ENCODE measurements at regions not wholly inside any gene's neighbourhood (a gene's known extent, or its start where the extent isn't known, plus 50 kb on each side); places are given as distances from the start of the nearest gene placed in this dataset.

DNA sequence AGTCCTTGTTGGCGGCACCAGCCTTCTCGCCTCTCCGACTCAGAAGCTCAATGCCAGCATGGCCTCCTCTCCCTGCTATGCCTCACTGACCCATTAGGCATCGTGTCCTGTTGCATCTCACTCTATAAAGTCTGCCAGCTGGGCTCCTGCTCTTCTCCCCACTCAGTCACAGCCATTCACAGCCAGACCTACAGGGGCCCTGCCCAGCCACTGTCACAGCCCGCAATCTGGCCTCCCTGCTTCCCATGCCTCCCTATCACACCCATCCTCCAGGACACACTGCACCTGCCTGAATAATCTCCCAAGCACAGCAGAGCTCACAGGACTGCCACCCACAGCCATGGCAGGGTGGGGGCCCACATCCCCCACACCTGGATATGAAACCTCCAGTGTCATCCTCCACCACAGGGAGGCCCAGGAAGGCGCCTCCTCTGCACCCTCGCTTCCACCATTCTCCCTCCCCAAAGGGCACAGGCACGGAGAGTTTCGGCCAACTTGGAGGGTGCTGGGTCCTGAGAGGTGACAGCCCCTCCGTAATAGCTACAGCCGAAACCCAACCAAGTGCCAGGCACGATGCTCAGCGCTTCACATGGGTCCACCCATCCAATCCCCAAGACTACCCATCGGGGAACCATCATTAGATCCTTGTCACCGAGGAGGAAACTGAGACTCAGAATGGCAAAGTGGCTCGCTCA lies 370.3 kb downstream of the BCL11B start:
- no peak overlapping the region for H3K9ac ChIP-seq (ENCODE audit: low read length)
- H3K36me3 ChIP-seq (ENCODE audit: control insufficient read depth, insufficient read depth, low read length) = no peaks in the 10 kb centered on the region
- no peaks in the 10 kb centered on the region for H3K9me3 ChIP-seq (ENCODE audit: control insufficient read depth, low read length)
- H3K4me1 ChIP-seq (ENCODE audit: control insufficient read depth, insufficient read depth, low read length) = no peaks in the 10 kb centered on the region
- no peak overlapping the region for H3K4me3 ChIP-seq (ENCODE audit: low read length)
- H3K27me3 ChIP-seq (ENCODE audit: control insufficient read depth, insufficient read depth, low read length) = no peaks in the 10 kb centered on the region

DNA sequence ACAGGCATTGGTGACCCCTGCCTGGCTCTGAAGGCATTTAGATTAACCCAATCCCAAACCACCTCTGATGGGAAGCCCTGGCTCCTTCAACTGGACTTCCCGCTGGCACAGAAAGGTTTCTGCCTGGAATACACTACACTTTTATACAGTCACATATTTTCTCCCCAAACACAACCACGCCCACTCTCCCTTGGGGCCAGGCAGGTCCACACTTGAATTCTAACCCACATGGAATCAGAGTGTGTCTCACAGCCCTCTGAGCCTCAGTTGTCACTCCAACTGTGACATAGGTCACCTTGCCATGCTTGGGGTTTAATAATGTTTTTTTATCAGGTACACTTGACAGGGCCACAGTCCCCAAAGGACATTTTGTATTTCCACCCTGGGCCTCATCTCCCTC lies 368.6 kb downstream of the BCL11B start:
- H3K9me3 ChIP-seq (ENCODE audit: control insufficient read depth, low read length) = no peaks in the 10 kb centered on the region
- no peaks in the 10 kb centered on the region for H3K27me3 ChIP-seq (ENCODE audit: control insufficient read depth, insufficient read depth, low read length)
- no peaks in the 10 kb centered on the region for H3K4me1 ChIP-seq (ENCODE audit: control insufficient read depth, insufficient read depth, low read length)
- H3K36me3 ChIP-seq (ENCODE audit: control insufficient read depth, insufficient read depth, low read length) = no peaks in the 10 kb centered on the region
- no peak overlapping the region for H3K4me3 ChIP-seq (ENCODE audit: low read length)
- no peak overlapping the region for H3K9ac ChIP-seq (ENCODE audit: low read length)

DNA sequence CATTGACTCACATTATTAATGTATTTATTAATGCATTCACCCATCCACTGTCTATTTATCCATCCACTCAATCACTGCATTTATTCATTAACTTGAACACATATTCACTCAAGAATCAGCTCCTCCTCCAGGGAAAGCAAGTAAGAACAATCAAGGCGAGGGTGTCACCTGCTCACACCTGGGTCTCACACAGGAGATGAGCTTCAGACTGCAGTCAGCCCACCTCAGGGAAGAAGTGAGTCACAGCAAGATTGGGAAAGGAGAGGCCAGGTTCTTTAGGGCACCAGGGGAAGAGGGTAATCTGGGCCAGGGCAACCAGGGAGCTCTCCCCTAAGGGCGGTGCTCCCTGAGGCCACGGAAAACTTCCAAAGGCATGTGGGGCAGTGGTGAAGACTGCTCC lies 367.3 kb downstream of the BCL11B start:
- Histone ChIP-seq H3K4me1 (ENCODE audit: control insufficient read depth, insufficient read depth, low read length) (no peaks in the 10 kb centered on the region), H3K4me3 (ENCODE audit: low read length) (no peak overlapping the region), H3K9me3 (ENCODE audit: control insufficient read depth, low read length) (no peaks in the 10 kb centered on the region), H3K27me3 (ENCODE audit: control insufficient read depth, insufficient read depth, low read length) (no peaks in the 10 kb centered on the region), H3K36me3 (ENCODE audit: control insufficient read depth, insufficient read depth, low read length) (no peaks in the 10 kb centered on the region), H3K9ac (ENCODE audit: low read length) (no peak overlapping the region)

DNA sequence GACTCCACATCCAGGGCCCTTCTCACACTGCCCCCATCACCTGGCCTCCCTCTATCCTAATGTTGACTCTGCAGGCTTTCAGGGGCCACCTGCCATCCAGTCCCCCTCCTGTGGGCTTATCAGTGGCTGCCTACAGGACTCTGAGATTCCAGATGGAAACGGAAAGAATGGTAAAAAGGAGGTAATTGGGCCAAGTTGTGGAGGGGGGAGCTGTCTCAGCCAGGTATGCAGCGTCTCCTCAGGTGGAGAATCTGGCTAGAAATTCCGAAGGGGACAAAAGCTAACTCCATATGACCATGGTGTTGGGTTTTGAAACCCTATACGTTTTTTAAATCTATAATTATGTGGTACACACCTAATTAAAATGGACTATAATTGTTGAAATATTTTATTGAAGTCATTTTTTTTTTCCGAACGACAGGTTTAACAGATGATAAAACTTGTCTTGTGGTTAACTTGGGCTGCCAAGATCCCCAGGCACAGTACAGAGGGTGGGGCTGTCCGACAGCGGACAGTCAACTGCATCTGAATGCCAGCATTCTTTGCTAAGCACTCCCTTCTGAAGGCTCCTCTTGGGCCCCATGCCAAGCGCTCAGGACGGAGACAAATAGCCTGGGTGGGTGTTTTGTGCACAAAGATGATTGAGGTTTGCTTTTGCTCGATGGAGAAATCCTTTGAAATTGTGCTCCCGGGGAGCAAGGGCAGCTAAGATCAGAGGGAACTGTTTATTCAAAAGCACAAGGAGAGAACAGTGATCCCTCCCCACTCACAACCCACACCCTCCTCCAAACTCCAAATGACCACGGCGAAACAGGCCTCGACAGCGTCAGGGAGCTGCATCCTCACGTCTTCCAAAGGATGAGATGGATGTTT lies 365.6 kb downstream of the BCL11B start:
- no peaks in the 10 kb centered on the region for H3K4me1 ChIP-seq (ENCODE audit: control insufficient read depth, insufficient read depth, low read length)
- no peaks in the 10 kb centered on the region for H3K36me3 ChIP-seq (ENCODE audit: control insufficient read depth, insufficient read depth, low read length)
- H3K9me3 ChIP-seq (ENCODE audit: control insufficient read depth, low read length) = no peaks in the 10 kb centered on the region
- no peak overlapping the region for H3K9ac ChIP-seq (ENCODE audit: low read length)
- no peaks in the 10 kb centered on the region for H3K27me3 ChIP-seq (ENCODE audit: control insufficient read depth, insufficient read depth, low read length)
- H3K4me3 ChIP-seq (ENCODE audit: low read length) = no peak overlapping the region

DNA sequence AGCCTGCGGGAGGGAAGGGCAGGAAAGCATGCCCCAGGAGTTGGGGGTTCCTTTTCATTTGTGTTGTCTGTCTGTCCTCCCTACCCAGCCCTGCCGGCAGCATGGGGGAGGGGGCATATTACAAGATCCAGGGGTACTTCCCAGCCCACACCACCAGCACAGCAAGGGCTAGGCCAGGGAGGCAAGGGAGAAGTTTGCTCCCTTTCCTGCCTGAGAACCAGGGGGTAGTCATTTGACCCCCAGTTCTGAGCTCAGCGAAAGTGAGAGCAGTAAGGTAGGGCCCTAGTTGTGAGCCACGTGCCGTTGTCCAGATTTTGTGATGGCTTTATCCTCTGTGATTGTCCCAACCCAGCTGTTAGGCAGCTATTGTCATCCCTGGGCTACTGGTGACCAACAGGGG lies 364.7 kb downstream of the BCL11B start:
- no peaks in the 10 kb centered on the region for H3K4me1 ChIP-seq (ENCODE audit: control insufficient read depth, insufficient read depth, low read length)
- no peaks in the 10 kb centered on the region for H3K36me3 ChIP-seq (ENCODE audit: control insufficient read depth, insufficient read depth, low read length)
- H3K9ac ChIP-seq (ENCODE audit: low read length) = no peak overlapping the region
- no peak overlapping the region for H3K4me3 ChIP-seq (ENCODE audit: low read length)
- H3K9me3 ChIP-seq (ENCODE audit: control insufficient read depth, low read length) = no peaks in the 10 kb centered on the region
- H3K27me3 ChIP-seq (ENCODE audit: control insufficient read depth, insufficient read depth, low read length) = no peaks in the 10 kb centered on the region

DNA sequence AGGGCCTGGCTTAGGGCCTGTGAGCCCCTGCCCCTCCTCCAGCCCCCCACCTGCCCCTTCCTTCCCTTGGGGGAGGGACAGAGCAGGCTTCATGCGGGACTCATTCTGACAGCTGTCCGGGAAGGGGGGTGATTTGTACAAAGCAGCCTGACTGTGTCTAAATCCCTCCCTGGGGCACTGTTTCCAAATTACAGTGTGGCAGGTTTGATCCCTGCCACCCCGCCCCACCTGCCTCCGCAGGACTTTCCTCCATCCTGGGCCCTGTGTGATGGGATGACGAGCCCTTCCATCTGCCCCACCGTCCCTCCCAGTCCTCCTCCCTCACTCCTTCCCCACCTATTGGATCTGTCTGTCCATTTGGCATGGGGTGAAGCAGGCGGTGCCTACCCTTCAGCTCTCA lies 363.9 kb downstream of the BCL11B start:
- H3K9me3 ChIP-seq (ENCODE audit: control insufficient read depth, low read length) = no peaks in the 10 kb centered on the region
- no peak overlapping the region for H3K9ac ChIP-seq (ENCODE audit: low read length)
- no peaks in the 10 kb centered on the region for H3K4me1 ChIP-seq (ENCODE audit: control insufficient read depth, insufficient read depth, low read length)

DNA sequence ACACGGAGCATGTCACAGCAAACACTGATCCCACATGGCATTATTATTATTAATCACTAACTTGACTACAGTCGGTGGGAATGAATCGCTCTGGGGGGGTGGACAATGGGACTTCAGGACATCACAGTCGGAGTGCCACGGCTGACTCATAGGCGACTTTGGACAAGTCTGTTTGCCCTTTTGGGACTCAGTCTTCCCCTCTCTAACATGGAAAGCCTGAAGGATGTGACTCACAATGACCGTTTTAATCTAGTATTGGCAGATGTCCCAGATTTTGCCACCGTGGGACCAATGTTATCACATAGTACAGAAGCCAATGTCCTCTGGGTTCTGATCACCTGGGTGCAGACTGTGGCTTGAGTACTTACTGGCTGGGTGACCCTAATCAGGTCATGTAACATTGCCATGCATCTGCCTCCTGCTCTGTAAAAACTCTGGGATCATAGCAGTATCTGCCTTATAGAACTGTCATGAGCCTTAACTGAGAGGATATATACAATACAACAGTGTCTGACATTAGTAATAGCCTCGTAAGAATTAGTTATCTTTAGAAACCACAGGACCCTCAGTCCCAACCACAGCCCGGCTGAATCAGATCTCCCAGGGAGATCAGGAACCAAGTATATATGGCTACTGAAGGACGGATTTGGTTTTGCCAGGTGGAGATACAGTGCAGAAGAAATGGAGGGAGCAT lies 362.6 kb downstream of the BCL11B start:
- Histone ChIP-seq H3K9ac (ENCODE audit: low read length) (no peak overlapping the region), H3K4me1 (ENCODE audit: control insufficient read depth, insufficient read depth, low read length) (no peaks in the 10 kb centered on the region), H3K9me3 (ENCODE audit: control insufficient read depth, low read length) (no peaks in the 10 kb centered on the region), H3K4me3 (ENCODE audit: low read length) (no peak overlapping the region), H3K36me3 (ENCODE audit: control insufficient read depth, insufficient read depth, low read length) (no peaks in the 10 kb centered on the region), H3K27me3 (ENCODE audit: control insufficient read depth, insufficient read depth, low read length) (peaks cover 3% of the 10 kb centered on the region)

More for the DNA sequence above, 363.9 kb downstream of the BCL11B start:
- H3K4me3 ChIP-seq (ENCODE audit: low read length) = no peak overlapping the region
- no peaks in the 10 kb centered on the region for H3K36me3 ChIP-seq (ENCODE audit: control insufficient read depth, insufficient read depth, low read length)
- H3K27me3 ChIP-seq (ENCODE audit: control insufficient read depth, insufficient read depth, low read length) = no peaks in the 10 kb centered on the region

DNA sequence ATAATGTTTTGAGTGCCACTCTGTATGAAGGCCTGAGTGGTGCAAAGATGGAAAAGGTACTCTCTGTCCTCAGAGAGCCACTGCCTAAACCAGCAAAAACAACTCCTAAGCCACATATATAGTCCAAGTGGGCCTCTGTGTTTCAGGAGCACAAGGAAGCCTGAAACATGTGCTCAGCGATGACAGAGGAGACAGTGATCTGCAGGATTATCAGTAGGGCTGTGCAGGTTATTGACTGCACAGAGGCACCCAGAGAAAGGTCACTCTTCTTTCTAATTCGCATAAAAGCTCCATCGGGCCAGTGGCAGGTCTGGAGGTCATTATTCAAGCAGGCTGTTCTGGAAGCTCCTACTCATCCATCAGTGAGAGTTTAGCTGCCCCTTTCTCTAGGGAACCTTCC lies 361.9 kb downstream of the BCL11B start:
- no peak overlapping the region for H3K9ac ChIP-seq (ENCODE audit: low read length)
- peaks cover 3% of the 10 kb centered on the region for H3K27me3 ChIP-seq (ENCODE audit: control insufficient read depth, insufficient read depth, low read length)
- no peaks in the 10 kb centered on the region for H3K9me3 ChIP-seq (ENCODE audit: control insufficient read depth, low read length)
- H3K4me1 ChIP-seq (ENCODE audit: control insufficient read depth, insufficient read depth, low read length) = no peaks in the 10 kb centered on the region
- H3K36me3 ChIP-seq (ENCODE audit: control insufficient read depth, insufficient read depth, low read length) = no peaks in the 10 kb centered on the region
- H3K4me3 ChIP-seq (ENCODE audit: low read length) = no peak overlapping the region

DNA sequence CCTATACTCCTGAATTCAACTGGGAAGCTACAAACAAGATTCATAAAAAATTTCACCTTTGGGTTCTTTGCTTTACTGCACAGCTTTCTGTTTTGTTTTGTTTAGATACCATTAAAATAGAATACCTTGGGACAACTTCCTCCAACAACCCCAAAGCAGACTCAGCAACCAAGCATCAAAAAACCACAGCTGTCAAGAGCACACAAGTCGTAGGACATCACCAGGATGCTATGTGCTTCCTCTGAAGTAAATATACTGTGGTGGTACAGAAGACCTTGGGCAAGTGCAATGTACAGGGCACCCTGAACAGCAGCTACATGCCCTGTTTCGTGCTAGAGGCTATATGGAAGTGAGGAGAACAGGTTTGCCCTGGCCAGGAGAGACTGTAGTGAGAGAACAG lies 359.3 kb downstream of the BCL11B start:
- H3K9me3 ChIP-seq (ENCODE audit: control insufficient read depth, low read length) = no peaks in the 10 kb centered on the region
- H3K27me3 ChIP-seq (ENCODE audit: control insufficient read depth, insufficient read depth, low read length) = peaks cover 3% of the 10 kb centered on the region
- no peak overlapping the region for H3K4me3 ChIP-seq (ENCODE audit: low read length)
- H3K4me1 ChIP-seq (ENCODE audit: control insufficient read depth, insufficient read depth, low read length) = no peaks in the 10 kb centered on the region
- no peaks in the 10 kb centered on the region for H3K36me3 ChIP-seq (ENCODE audit: control insufficient read depth, insufficient read depth, low read length)
- H3K9ac ChIP-seq (ENCODE audit: low read length) = no peak overlapping the region

DNA sequence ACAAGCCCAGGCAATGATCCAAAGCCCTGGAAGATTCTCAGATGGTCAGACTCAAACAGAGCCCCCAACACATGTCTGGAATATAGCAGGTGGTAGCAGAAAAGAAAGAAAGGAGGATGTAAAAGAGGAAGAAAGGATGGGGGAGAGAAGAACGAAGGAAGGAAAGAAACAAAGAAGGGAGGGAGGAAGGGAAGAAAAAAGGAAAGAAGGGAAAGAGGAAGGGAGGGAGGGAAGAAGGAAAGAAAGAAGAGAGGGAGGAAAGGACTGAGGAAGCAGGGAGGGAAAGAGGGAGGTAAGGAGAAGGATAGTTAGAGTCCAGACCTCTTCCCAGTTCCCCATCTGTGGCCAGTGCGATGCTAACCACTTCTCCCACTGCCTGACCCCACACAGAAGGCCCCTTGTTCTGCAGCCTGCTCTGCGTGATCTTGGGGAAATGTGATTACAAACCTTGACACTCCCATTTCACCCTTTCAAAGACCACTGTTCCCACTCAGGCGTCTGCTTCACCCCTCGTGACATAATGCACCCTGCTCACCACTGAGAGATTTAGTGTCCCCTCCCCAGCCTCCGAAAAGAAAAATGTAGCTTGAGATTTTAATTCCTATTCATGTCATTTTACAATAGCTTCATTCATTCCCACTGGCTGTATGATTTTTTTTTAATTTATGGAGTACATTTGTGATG lies 357.9 kb downstream of the BCL11B start:
- Histone ChIP-seq H3K9me3 (ENCODE audit: control insufficient read depth, low read length) (no peaks in the 10 kb centered on the region), H3K27me3 (ENCODE audit: control insufficient read depth, insufficient read depth, low read length) (peaks cover 3% of the 10 kb centered on the region), H3K4me3 (ENCODE audit: low read length) (no peak overlapping the region), H3K36me3 (ENCODE audit: control insufficient read depth, insufficient read depth, low read length) (no peaks in the 10 kb centered on the region), H3K4me1 (ENCODE audit: control insufficient read depth, insufficient read depth, low read length) (no peaks in the 10 kb centered on the region), H3K9ac (ENCODE audit: low read length) (no peak overlapping the region)

DNA sequence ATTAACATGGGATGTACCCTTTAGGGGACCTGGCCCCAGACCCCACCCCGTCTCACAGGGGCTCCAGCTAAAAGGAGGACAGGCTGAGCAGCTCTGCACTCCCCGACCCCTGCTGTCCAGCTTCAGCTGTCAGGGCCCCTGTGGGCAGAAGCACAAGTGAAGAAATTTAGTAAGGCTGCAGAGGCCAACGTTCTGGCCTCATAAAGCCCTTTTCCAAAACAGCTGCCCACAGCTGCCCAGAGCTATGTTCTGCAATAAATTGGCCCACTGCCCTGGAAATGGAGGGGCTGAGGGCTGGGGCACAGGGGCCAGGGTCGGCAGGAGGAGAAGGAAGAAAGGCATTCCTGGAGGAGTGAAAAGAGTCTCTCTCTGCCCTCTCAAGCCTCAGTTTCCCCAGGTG lies 357.1 kb downstream of the BCL11B start:
- H3K9me3 ChIP-seq (ENCODE audit: control insufficient read depth, low read length) = no peaks in the 10 kb centered on the region
- no peak overlapping the region for H3K9ac ChIP-seq (ENCODE audit: low read length)
- H3K36me3 ChIP-seq (ENCODE audit: control insufficient read depth, insufficient read depth, low read length) = no peaks in the 10 kb centered on the region
- H3K27me3 ChIP-seq (ENCODE audit: control insufficient read depth, insufficient read depth, low read length) = peaks cover 3% of the 10 kb centered on the region
- H3K4me3 ChIP-seq (ENCODE audit: low read length) = no peak overlapping the region
- H3K4me1 ChIP-seq (ENCODE audit: control insufficient read depth, insufficient read depth, low read length) = no peaks in the 10 kb centered on the region

DNA sequence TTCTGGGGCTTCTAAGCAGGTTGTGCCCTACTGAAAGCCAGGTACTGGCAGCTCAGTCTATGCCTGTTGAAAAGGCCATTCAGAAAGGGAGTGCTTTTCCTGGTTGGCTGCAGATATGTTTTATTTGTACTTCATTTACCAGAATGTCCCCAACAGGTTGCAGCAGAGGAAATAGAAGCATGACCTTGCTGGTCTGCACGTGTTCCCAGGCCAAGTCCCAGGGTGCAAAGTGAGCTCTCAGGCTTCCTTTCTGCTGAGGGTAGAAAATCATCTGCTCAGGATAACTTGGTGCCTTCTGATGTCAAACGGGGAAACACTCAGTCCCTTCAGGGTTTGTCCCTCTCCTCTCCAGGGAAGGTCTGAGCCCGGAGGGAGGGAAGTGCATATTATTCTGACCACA lies 356.4 kb downstream of the BCL11B start:
- H3K36me3 ChIP-seq (ENCODE audit: control insufficient read depth, insufficient read depth, low read length) = no peaks in the 10 kb centered on the region
- no peaks in the 10 kb centered on the region for H3K4me1 ChIP-seq (ENCODE audit: control insufficient read depth, insufficient read depth, low read length)
- H3K27me3 ChIP-seq (ENCODE audit: control insufficient read depth, insufficient read depth, low read length) = peaks cover 3% of the 10 kb centered on the region
- H3K4me3 ChIP-seq (ENCODE audit: low read length) = no peak overlapping the region
- H3K9me3 ChIP-seq (ENCODE audit: control insufficient read depth, low read length) = no peaks in the 10 kb centered on the region
- no peak overlapping the region for H3K9ac ChIP-seq (ENCODE audit: low read length)

Data from mucosa of stomach (tissue), 1 donor.